Duodenal mucosa (tissue), 2 donors: ENCODE measurements at regions not wholly inside any gene's neighbourhood (a gene's known extent, or its start where the extent isn't known, plus 50 kb on each side); places are given as distances from the start of the nearest gene placed in this dataset.

Experiments
- H3K27ac ChIP-seq: one replicate; pipeline ENCODE4 v1.7.0; 2013; ENCODE audit warnings: low read depth, low read length
- H3K27me3 ChIP-seq, 2 donors: one replicate each; pipeline ENCODE4 v1.7.0; 2013; ENCODE audit warnings: low read length in 2 of 2, control low read depth in 1 of 2; ENCODE audit not compliant: insufficient read depth in 2 of 2, control insufficient read depth in 1 of 2
- H3K36me3 ChIP-seq, 2 donors: one replicate each; pipeline ENCODE4 v1.7.0; 2013; ENCODE audit warnings: low read length in 2 of 2, control low read depth in 1 of 2; ENCODE audit not compliant: insufficient read depth in 2 of 2, control insufficient read depth in 1 of 2
- H3K4me1 ChIP-seq, 2 donors: one replicate each; pipeline ENCODE4 v1.7.0; 2013; ENCODE audit warnings: low read length in 2 of 2, control low read depth in 1 of 2; ENCODE audit not compliant: insufficient read depth in 2 of 2, control insufficient read depth in 1 of 2
- H3K4me3 ChIP-seq, 2 donors: one replicate each; pipeline ENCODE4 v1.7.0; 2013; ENCODE audit warnings: low read length in 2 of 2, low read depth in 1 of 2
- H3K9ac ChIP-seq, 2 donors: one replicate each; pipeline ENCODE4 v1.7.0; 2013; ENCODE audit warnings: low read length in 2 of 2, low read depth in 1 of 2
- H3K9me3 ChIP-seq, 2 donors: one replicate each; pipeline ENCODE4 v1.7.0; 2013; ENCODE audit warnings: low read length in 2 of 2, control low read depth in 1 of 2; ENCODE audit not compliant: control insufficient read depth in 1 of 2

- Histone ChIP-seq H3K27me3 (no peaks in the 10 kb centered on the region), H3K4me1 (no peaks in the 10 kb centered on the region), H3K9ac (no peak overlapping the region), H3K36me3 (no peaks in the 10 kb centered on the region), H3K4me3 (no peak overlapping the region), H3K9me3 (no peaks in the 10 kb centered on the region), H3K27ac (no peak overlapping the region)
Measured at GRCh38 chr3:110791995-110792686, 279.5 kb upstream of the NECTIN3 start.

- Histone ChIP-seq H3K4me1 (no peaks in the 10 kb centered on the region), H3K9ac (no peak overlapping the region), H3K27me3 (no peaks in the 10 kb centered on the region), H3K36me3 (no peaks in the 10 kb centered on the region), H3K27ac (no peak overlapping the region), H3K9me3 (no peaks in the 10 kb centered on the region), H3K4me3 (no peak overlapping the region)
Measured at GRCh38 chr3:110793611-110794010, 278.0 kb upstream of the NECTIN3 start.

GRCh38 chr3:110795163-110795562 is 276.5 kb upstream of the NECTIN3 start:
- Histone ChIP-seq H3K27ac (no peak overlapping the region), H3K9me3 (no peaks in the 10 kb centered on the region), H3K9ac (no peak overlapping the region), H3K4me3 (no peak overlapping the region), H3K4me1 (no peaks in the 10 kb centered on the region), H3K27me3 (no peaks in the 10 kb centered on the region), H3K36me3 (no peaks in the 10 kb centered on the region)

GRCh38 chr3:110799271-110799670 is 272.3 kb upstream of the NECTIN3 start:
- no peak overlapping the region for H3K9ac ChIP-seq
- H3K36me3 ChIP-seq = no peaks in the 10 kb centered on the region
- no peak overlapping the region for H3K27ac ChIP-seq
- H3K9me3 ChIP-seq = no peaks in the 10 kb centered on the region
- H3K4me1 ChIP-seq = no peaks in the 10 kb centered on the region
- H3K27me3 ChIP-seq = no peaks in the 10 kb centered on the region
- H3K4me3 ChIP-seq = no peak overlapping the region

GRCh38 chr3:110804856-110805255 is 266.8 kb upstream of the NECTIN3 start:
- Histone ChIP-seq H3K4me1 (no peaks in the 10 kb centered on the region), H3K36me3 (no peaks in the 10 kb centered on the region), H3K27me3 (no peaks in the 10 kb centered on the region), H3K9me3 (no peaks in the 10 kb centered on the region), H3K27ac (no peak overlapping the region), H3K4me3 (no peak overlapping the region), H3K9ac (no peak overlapping the region)

GRCh38 chr3:110806924-110807323 is 264.7 kb upstream of the NECTIN3 start:
- Histone ChIP-seq H3K27me3 (no peaks in the 10 kb centered on the region), H3K36me3 (no peaks in the 10 kb centered on the region), H3K9ac (no peak overlapping the region), H3K27ac (no peak overlapping the region), H3K9me3 (no peaks in the 10 kb centered on the region), H3K4me1 (no peaks in the 10 kb centered on the region), H3K4me3 (no peak overlapping the region)

GRCh38 chr3:110808630-110809029 is 263.0 kb upstream of the NECTIN3 start:
- Histone ChIP-seq H3K4me1 (peaks cover 0 to 2% of the 10 kb centered on the region in 2 donors), H3K9me3 (no peaks in the 10 kb centered on the region), H3K9ac (no peak overlapping the region), H3K27ac (no peak overlapping the region), H3K4me3 (no peak overlapping the region), H3K27me3 (no peaks in the 10 kb centered on the region), H3K36me3 (no peaks in the 10 kb centered on the region)

- Histone ChIP-seq H3K36me3 (no peaks in the 10 kb centered on the region), H3K9ac (no peak overlapping the region)
Measured at GRCh38 chr3:110810356-110810755, 261.3 kb upstream of the NECTIN3 start.

GRCh38 chr3:110811050-110811449 is 260.6 kb upstream of the NECTIN3 start:
- Histone ChIP-seq H3K9ac (no peak overlapping the region), H3K27ac (no peak overlapping the region), H3K36me3 (no peaks in the 10 kb centered on the region), H3K4me1 (peaks cover 0 to 16% of the 10 kb centered on the region in 2 donors), H3K4me3 (no peak overlapping the region), H3K27me3 (no peaks in the 10 kb centered on the region), H3K9me3 (no peaks in the 10 kb centered on the region)

More at GRCh38 chr3:110810356-110810755, 261.3 kb upstream of the NECTIN3 start:
- no peaks in the 10 kb centered on the region for H3K9me3 ChIP-seq
- H3K4me3 ChIP-seq = no peak overlapping the region
- no peaks in the 10 kb centered on the region for H3K27me3 ChIP-seq
- H3K4me1 ChIP-seq = peaks cover 0 to 16% of the 10 kb centered on the region in 2 donors
- H3K27ac ChIP-seq = no peak overlapping the region

GRCh38 chr3:110813541-110813940 is 258.1 kb upstream of the NECTIN3 start:
- H3K4me1 ChIP-seq = peaks cover 0 to 16% of the 10 kb centered on the region in 2 donors
- H3K27ac ChIP-seq = no peak overlapping the region
- no peaks in the 10 kb centered on the region for H3K9me3 ChIP-seq
- no peak overlapping the region for H3K4me3 ChIP-seq
- no peaks in the 10 kb centered on the region for H3K36me3 ChIP-seq
- H3K27me3 ChIP-seq = no peaks in the 10 kb centered on the region
- no peak overlapping the region for H3K9ac ChIP-seq
